IMR-90 (cell line): ENCODE measurements at regions not wholly inside any gene's neighbourhood (a gene's known extent, or its start where the extent isn't known, plus 50 kb on each side); places are given as distances from the start of the nearest gene placed in this dataset.

Source experiments
- BHLHE40 ChIP-seq: fragments of 150-350 bp; IDR thresholded peaks from 2 replicates; pipeline ENCODE4 v1.6.1; 2016; ENCODE audit warnings: mild to moderate bottlenecking, low read depth, low read length
- CEBPB ChIP-seq: IDR thresholded peaks from 2 replicates; pipeline ENCODE4 v1.6.1; 2012; ENCODE audit warnings: low read depth, low read length, improper control_type of control experiment
- MAFK ChIP-seq: IDR thresholded peaks from 2 replicates; pipeline ENCODE4 v1.6.1; 2012; ENCODE audit warnings: low read depth, low read length, improper control_type of control experiment
- MAZ ChIP-seq: IDR thresholded peaks from 2 replicates; pipeline ENCODE4 v1.6.1; 2012; ENCODE audit warnings: low read depth, mild to moderate bottlenecking, low read length, improper control_type of control experiment, moderate library complexity, borderline replicate concordance
- POLR2A ChIP-seq: IDR thresholded peaks from 2 replicates; pipeline ENCODE4 v1.6.1; 2012; ENCODE audit warnings: mild to moderate bottlenecking, low read depth, low read length
- RFX5 ChIP-seq: IDR thresholded peaks from 2 replicates; pipeline ENCODE4 v1.8.0; 2012; ENCODE audit warnings: low read depth, mild to moderate bottlenecking, low read length, moderate library complexity
- SMC3 ChIP-seq: fragments of 150-350 bp; IDR thresholded peaks from 2 replicates; pipeline ENCODE4 v1.6.1; 2016; ENCODE audit warnings: low read depth, mild to moderate bottlenecking, antibody characterized with exemption, low read length, moderate library complexity
- TF ChIP-seq, protein P1 (sequence below): conservative IDR thresholded peaks from 2 replicates; pipeline ENCODE4 v1.5.1; 2012; ENCODE audit warnings: mild to moderate bottlenecking, low read depth, low read length, improper control_type of control experiment

DNA sequence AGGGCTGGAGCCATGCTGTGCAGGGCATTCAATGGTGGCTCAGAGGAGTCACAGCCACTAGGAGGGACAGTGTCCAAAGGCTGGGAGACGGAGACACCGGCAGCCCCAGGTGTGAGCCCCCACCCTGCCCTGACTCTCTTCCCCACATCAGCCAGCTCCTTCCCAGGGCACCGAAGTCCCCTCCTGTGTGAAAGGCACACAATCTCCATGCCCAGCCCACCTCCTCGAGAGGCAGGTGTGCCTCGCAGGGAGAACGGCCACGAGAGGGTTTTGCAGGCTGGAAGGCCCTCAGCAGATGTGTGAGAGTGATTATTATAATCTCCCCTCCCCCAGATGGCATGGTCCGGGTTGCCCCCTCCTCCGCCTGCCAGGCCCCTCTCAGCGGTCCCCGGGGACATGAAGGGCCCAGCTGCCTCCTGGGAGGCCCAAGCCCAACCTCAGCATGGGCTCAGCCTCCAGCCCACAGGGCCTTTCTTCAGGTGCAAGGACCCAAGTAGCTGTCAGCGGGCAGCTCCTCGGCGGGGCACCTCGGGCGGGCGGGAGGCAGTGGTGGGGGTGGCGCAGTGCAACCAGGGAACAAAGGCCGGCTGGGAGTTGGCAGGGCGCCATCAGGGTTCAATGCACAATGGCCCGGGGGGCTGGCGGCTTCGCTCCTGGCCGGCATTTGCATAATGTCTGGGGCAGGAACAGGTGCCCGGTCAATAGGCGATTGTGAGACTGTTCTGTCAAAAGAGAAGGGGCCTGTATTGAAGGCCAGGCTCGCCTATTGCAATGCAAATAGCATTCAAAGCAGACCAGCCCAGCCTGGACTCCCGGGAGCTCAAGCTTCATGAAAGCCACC, 155.3 kb upstream of the ZMIZ1 start:
- TF ChIP-seq, protein P1, sequence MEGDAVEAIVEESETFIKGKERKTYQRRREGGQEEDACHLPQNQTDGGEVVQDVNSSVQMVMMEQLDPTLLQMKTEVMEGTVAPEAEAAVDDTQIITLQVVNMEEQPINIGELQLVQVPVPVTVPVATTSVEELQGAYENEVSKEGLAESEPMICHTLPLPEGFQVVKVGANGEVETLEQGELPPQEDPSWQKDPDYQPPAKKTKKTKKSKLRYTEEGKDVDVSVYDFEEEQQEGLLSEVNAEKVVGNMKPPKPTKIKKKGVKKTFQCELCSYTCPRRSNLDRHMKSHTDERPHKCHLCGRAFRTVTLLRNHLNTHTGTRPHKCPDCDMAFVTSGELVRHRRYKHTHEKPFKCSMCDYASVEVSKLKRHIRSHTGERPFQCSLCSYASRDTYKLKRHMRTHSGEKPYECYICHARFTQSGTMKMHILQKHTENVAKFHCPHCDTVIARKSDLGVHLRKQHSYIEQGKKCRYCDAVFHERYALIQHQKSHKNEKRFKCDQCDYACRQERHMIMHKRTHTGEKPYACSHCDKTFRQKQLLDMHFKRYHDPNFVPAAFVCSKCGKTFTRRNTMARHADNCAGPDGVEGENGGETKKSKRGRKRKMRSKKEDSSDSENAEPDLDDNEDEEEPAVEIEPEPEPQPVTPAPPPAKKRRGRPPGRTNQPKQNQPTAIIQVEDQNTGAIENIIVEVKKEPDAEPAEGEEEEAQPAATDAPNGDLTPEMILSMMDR, result no peak
- TF ChIP-seq SMC3 (no peak), RFX5 (no peak), POLR2A (no peak), BHLHE40 (no peak), MAZ (no peak), MAFK (no peak), CEBPB (no peak)
